Osteoblast (primary cell): ENCODE measurements at regions not wholly inside any gene's neighbourhood (a gene's known extent, or its start where the extent isn't known, plus 50 kb on each side); places are given as distances from the start of the nearest gene placed in this dataset.

Experiments
- DNase-seq: peaks from one replicate; pipeline ENCODE4 v3.0.0; 2011; ENCODE audit warnings: low spot score, mixed read lengths; ENCODE audit not compliant: insufficient read length; ENCODE audit errors: missing footprints
- H2AFZ ChIP-seq: 2 replicates; pipeline ENCODE4 v1.6.0; 2011; ENCODE audit warnings: mild to moderate bottlenecking, low read length
- H3K27ac ChIP-seq: 2 replicates; pipeline ENCODE4 v1.5.1; 2011; ENCODE audit warnings: mild to moderate bottlenecking, low read depth, low read length, moderate library complexity
- H3K27me3 ChIP-seq: 2 replicates; pipeline ENCODE4 v1.6.0; 2012; ENCODE audit warnings: mild to moderate bottlenecking, control low read depth, inconsistent platforms, low read length, moderate library complexity; ENCODE audit not compliant: insufficient read depth
- H3K36me3 ChIP-seq: 2 replicates; pipeline ENCODE4 v1.5.1; 2011; ENCODE audit warnings: mild to moderate bottlenecking, low read length, control low read depth, moderate library complexity; ENCODE audit not compliant: insufficient read depth
- H3K4me1 ChIP-seq: 2 replicates; pipeline ENCODE4 v1.5.1; 2011; ENCODE audit warnings: mild to moderate bottlenecking, low read length, control low read depth, moderate library complexity; ENCODE audit not compliant: insufficient read depth
- H3K4me2 ChIP-seq: 2 replicates; pipeline ENCODE4 v1.6.0; 2011; ENCODE audit warnings: mild to moderate bottlenecking, low read length; ENCODE audit not compliant: insufficient read depth
- H3K4me3 ChIP-seq: fragments of 200-600 bp; sonication (generic); 3 replicates; pipeline ENCODE4 v1.5.1; 2012; ENCODE audit warnings: mild to moderate bottlenecking, low read length, inconsistent platforms; ENCODE audit not compliant: insufficient read depth
- H3K79me2 ChIP-seq: 2 replicates; pipeline ENCODE4 v1.6.0; 2012; ENCODE audit warnings: mild to moderate bottlenecking, low read length, control low read depth, inconsistent platforms; ENCODE audit not compliant: insufficient read depth
- H3K9me3 ChIP-seq: 2 replicates; pipeline ENCODE4 v1.5.1; 2011; ENCODE audit warnings: low read depth, low read length, control low read depth
- H4K20me1 ChIP-seq: 2 replicates; pipeline ENCODE4 v1.6.0; 2012; ENCODE audit warnings: mild to moderate bottlenecking, low read length, control low read depth; ENCODE audit not compliant: insufficient read depth
- TF ChIP-seq, protein P1 (sequence below): IDR thresholded peaks from 2 replicates; pipeline ENCODE4 v1.5.1; 2011; ENCODE audit warnings: mild to moderate bottlenecking, low read depth, low read length, moderate library complexity; ENCODE audit errors: extremely low read depth

DNA sequence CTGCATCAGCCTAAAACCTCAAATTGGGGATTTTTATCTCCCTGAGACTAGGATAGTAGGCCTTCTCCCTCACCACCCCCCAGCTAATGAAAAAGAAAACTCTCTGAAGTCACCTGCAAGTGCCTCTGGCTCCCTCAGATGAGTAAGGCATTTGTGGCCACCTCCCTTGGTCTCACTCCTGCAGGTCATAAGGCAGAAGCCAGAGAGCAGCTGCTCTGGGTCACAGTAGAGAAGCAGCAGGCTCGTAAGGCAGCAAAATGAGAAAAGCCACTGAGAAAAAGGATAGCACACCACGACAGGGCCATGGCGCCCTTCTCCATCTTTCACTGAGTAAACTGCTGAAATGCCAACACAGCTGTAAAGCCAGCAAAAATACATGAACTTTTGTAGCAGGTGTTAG lies 296.7 kb upstream of the DPH6 start:
- Histone ChIP-seq H3K4me3 (no peak overlapping the region), H3K27ac (no peak overlapping the region), H3K36me3 (no peaks in the 10 kb centered on the region), H4K20me1 (no peaks in the 10 kb centered on the region), H3K4me1 (no peaks in the 10 kb centered on the region), H2AFZ (no peak overlapping the region), H3K9me3 (no peaks in the 10 kb centered on the region), H3K4me2 (no peak overlapping the region), H3K79me2 (no peaks in the 10 kb centered on the region), H3K27me3 (peaks cover 8% of the 10 kb centered on the region)
- no peak for DNase-seq
- TF ChIP-seq, protein P1, sequence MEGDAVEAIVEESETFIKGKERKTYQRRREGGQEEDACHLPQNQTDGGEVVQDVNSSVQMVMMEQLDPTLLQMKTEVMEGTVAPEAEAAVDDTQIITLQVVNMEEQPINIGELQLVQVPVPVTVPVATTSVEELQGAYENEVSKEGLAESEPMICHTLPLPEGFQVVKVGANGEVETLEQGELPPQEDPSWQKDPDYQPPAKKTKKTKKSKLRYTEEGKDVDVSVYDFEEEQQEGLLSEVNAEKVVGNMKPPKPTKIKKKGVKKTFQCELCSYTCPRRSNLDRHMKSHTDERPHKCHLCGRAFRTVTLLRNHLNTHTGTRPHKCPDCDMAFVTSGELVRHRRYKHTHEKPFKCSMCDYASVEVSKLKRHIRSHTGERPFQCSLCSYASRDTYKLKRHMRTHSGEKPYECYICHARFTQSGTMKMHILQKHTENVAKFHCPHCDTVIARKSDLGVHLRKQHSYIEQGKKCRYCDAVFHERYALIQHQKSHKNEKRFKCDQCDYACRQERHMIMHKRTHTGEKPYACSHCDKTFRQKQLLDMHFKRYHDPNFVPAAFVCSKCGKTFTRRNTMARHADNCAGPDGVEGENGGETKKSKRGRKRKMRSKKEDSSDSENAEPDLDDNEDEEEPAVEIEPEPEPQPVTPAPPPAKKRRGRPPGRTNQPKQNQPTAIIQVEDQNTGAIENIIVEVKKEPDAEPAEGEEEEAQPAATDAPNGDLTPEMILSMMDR, result no peak

DNA sequence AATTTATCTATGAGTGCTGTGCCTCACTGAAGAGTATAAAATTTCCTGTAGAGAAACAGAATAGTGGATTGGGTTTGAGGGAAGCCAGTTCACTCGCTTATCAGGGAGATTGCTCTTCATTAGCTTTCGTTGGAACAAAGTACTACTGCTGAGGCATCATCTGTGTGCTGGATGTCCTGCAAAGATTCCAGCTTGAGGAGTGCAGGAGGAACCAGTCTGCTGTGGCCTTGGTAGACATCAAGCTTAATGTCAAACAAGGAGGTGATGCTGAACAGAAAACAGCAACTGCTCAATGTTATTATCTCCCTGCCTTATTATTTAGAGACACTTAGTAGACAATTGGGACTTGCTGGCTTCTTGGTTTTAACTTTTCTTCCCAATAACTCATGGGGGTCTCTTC lies 297.5 kb upstream of the DPH6 start:
- Histone ChIP-seq H3K4me1 (no peaks in the 10 kb centered on the region), H2AFZ (no peak overlapping the region), H3K27ac (no peak overlapping the region), H3K4me2 (no peak overlapping the region), H3K27me3 (peaks cover 8% of the 10 kb centered on the region), H3K79me2 (no peaks in the 10 kb centered on the region), H4K20me1 (no peaks in the 10 kb centered on the region), H3K36me3 (no peaks in the 10 kb centered on the region), H3K4me3 (no peak overlapping the region), H3K9me3 (no peaks in the 10 kb centered on the region)
- no peak for DNase-seq
- TF ChIP-seq, protein P1, result no peak

DNA sequence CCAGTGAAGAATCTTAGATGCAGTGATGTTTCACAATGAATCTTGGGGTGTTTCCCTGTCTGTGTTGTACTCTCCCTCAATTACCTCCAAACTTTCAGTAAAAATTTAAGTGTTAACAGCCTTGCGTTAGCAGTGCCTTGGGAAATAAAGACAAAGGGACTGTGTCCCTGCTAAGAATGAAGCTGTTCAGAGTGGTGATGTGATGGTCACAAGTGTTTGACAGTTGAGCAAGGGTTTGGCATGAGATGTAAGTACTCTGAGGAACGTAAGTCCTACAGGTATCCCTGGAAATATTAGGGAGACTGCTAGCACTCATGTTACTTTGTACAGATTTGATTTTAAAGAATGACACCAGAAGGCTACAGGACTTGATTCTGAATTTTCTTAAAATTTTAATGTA lies 304.3 kb upstream of the DPH6 start:
- no peak overlapping the region for H3K27ac ChIP-seq
- no peak for DNase-seq
- no peaks in the 10 kb centered on the region for H3K36me3 ChIP-seq
- no peaks in the 10 kb centered on the region for H3K9me3 ChIP-seq
- no peaks in the 10 kb centered on the region for H3K4me1 ChIP-seq
- H3K4me3 ChIP-seq, result no peak overlapping the region
- H3K4me2 ChIP-seq, result no peak overlapping the region
- H2AFZ ChIP-seq, result no peak overlapping the region
- H3K27me3 ChIP-seq, result peaks cover 2% of the 10 kb centered on the region
- H3K79me2 ChIP-seq, result no peaks in the 10 kb centered on the region
- H4K20me1 ChIP-seq, result no peaks in the 10 kb centered on the region
- TF ChIP-seq, protein P1, result no peak

DNA sequence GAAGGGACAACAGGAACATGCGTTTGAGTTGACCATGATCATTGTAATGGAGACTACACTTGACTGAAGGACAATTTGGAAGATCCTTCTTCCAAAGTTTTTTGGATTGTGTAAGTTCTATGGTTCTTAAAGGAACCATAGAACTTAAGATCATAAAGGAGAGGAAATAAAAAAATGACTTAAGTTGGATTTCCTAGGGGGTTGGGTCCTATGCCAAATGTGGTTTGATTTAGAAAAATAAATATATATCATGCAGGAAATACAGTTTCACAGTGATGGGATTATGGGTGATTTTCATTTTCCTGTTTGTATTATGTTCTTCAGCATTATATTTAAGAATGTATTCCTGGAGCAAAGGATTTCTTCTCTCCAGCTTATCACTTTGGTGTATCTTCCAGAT lies 305.5 kb upstream of the DPH6 start:
- no peaks in the 10 kb centered on the region for H3K9me3 ChIP-seq
- no peaks in the 10 kb centered on the region for H3K36me3 ChIP-seq
- H3K27ac ChIP-seq, result no peak overlapping the region
- no peaks in the 10 kb centered on the region for H3K79me2 ChIP-seq
- no peak overlapping the region for H2AFZ ChIP-seq
- H3K4me3 ChIP-seq, result no peak overlapping the region
- H4K20me1 ChIP-seq, result no peaks in the 10 kb centered on the region
- H3K4me2 ChIP-seq, result no peak overlapping the region
- H3K27me3 ChIP-seq, result peaks cover 2% of the 10 kb centered on the region
- TF ChIP-seq, protein P1, result no peak
- no peak for DNase-seq
- no peaks in the 10 kb centered on the region for H3K4me1 ChIP-seq
